D721Med (cell line): ENCODE measurements at regions not wholly inside any gene's neighbourhood (a gene's known extent, or its start where the extent isn't known, plus 50 kb on each side); places are given as distances from the start of the nearest gene placed in this dataset.

Experiments
- DNase-seq: peaks from one replicate; pipeline ENCODE4 v3.0.0; 2011; ENCODE audit warnings: low spot score; ENCODE audit not compliant: insufficient read length
- FAIRE-seq: peaks from 2 replicates; lab custom pipeline; 2011; peaks lifted over from hg19 to GRCh38; lab: Jason Lieb, UNC
- CTCF ChIP-seq: IDR thresholded peaks from 2 replicates; pipeline ENCODE4 v1.5.1; 2012; ENCODE audit warnings: mild to moderate bottlenecking, control low read depth; ENCODE audit not compliant: insufficient read depth; ENCODE audit errors: missing control alignments

DNA sequence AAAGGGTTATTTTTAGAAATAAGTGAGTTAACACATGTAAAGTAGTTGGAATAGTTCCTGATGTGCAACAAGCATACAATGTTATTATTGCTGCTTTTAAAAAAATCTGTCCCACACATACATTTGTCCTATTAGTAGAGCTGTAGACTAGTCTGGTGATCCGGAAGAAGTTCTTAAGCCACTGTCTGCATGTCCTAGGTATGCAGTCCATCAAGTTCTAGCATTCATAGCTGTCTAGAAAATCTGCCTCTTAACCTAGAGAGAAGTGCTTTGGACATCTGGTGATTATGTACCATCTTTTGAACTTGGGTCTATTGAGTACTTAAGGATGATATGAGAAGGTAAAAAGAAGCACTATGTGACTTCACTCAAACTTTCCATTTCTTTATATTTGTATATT lies 439.9 kb upstream of the NAALADL2 start:
- DNase-seq, result no peak
- TF ChIP-seq CTCF, result no peak
- no peak for FAIRE-seq

GRCh38 chr3:174423936-174424335 lies 435.2 kb upstream of the NAALADL2 start:
- no peak for TF ChIP-seq CTCF
- no peak for FAIRE-seq

GRCh38 chr3:174424656-174425055 lies 434.5 kb upstream of the NAALADL2 start:
- FAIRE-seq (no peak), DNase-seq (no peak)
- TF ChIP-seq CTCF, result no peak

More at GRCh38 chr3:174423936-174424335, 435.2 kb upstream of the NAALADL2 start:
- DNase-seq, result no peak

DNA sequence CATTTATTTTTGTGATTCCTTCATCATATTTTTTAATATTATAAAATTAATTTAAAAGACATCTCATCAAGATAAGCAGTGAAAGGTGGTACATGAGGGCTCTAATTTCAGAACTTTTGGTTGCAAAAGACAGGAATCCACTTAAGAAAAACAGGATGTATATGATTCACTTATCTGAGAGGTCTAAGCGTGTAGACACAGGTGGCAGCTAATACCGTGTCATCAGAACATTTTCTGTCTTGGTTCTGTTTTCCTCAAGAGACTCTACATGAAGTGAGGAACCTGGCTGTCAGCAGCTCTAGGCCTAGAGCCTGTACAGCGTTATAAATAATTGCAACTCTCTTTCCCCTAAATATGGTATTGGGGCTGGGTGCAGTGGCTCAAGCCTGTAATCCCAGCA lies 433.7 kb upstream of the NAALADL2 start:
- TF ChIP-seq CTCF, result no peak
- no peak for DNase-seq
- no peak for FAIRE-seq

DNA sequence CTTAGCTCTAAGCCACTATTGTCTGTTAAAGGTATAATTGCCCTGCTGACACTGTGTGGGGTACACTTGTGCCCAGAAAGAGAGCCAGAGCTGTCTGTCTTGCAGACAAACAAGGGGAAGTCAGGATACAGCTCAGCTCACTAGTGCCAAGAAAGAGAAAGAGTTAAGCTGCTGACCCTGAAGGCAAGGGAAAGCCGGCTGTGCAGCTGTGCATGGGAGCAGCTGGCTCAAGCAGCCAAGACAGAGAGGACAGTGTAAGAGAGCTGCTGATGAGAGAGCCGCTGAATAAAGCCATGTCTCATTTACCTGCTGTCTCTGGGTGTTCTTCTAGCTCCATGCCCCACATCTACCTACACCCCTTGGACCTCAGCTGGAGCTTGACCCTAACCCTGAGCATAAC lies 428.1 kb upstream of the NAALADL2 start:
- no peak for DNase-seq
- no peak for TF ChIP-seq CTCF
- no peak for FAIRE-seq

DNA sequence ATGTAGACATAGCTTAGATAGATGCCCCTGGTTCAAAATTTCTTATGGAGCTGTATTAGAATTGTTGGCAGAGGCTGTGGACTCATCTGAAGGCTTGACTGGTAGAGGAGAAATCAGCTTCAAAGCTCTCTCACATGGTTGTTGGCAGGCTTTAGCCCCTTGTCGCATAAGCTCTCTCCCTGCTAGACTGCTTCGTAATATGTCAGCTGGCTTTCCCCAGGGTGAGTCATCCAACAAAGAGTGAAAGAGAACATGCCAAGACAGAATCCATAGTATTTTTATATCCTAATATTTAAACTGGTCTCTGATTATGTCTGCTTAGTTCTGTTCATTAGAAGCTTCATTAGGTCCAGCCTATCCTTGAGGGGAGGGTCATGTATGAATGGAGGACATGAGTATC lies 427.4 kb upstream of the NAALADL2 start:
- DNase-seq (no peak), FAIRE-seq (no peak)
- no peak for TF ChIP-seq CTCF

DNA sequence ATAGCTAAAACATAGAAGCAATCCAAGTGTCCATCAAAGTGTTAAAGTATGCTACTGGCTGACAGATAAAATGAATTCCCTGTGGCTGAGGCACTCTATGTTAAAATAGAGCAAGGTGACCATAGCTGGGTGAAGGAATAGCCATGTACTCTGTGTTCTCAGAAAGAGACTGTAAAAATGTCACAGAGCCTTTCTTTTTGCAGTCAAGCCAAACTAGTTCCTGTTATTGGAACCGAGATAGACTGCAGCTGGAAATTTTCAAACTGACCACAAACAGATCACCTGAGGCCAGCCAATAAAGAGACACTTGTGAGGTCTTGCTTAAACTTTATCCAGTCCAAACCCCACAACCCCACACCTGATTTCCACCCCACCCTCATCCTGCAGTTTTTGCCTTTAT lies 422.8 kb upstream of the NAALADL2 start:
- TF ChIP-seq CTCF, result no peak
- DNase-seq (no peak), FAIRE-seq (no peak)
